ENCODE measurements at regions not wholly inside any gene's neighbourhood (a gene's known extent, or its start where the extent isn't known, plus 50 kb on each side); places are given as distances from the start of the nearest gene placed in this dataset.

DNA sequence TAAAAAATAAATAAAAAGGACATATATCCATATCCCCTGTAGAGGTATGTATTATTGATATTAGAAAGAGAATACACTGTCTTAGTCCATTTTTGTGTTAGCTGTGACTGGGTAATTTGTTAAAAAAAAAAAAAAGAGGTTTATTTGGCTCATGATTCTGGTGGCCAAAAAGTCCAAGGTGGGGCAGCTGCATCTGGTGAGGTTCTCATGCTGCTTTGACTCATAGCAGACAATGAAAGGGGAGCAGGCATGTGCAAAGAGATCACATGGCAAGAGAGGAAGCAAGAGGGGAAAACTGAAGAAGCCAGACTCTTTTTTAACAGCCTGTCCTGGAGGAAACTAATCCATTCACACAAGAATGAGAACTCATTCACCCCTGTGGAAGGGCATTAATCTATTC is 101.6 kb upstream of the MAP4K3 start:
- DNase-seq = no peak

DNA sequence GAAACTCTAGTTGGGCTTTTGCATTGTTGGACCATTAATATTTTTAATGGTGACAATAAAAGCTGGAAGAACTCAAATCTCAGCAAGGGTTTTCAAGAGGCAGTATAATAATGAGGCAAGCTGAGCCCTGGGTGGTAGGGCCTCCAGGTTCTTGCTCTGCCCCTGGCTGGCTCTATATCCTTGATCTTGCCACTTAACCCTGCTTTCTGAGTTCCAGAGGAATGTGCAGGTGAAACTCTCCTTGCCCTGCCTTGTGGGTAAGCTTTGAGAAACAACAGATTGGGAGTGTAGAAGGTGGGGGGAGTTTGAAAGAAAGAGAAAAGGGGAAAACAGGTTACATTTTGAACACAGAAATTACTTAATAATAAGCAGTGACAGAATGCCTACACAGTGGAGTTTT is 103.3 kb upstream of the MAP4K3 start:
- DNase-seq = no peak

- no peak for DNase-seq
These were observed 104.2 kb upstream of the MAP4K3 start for GRCh38 chr2:39541011-39541930.

GRCh38 chr2:39542523-39542922 is 105.4 kb upstream of the MAP4K3 start:
- DNase-seq = no peak

DNA sequence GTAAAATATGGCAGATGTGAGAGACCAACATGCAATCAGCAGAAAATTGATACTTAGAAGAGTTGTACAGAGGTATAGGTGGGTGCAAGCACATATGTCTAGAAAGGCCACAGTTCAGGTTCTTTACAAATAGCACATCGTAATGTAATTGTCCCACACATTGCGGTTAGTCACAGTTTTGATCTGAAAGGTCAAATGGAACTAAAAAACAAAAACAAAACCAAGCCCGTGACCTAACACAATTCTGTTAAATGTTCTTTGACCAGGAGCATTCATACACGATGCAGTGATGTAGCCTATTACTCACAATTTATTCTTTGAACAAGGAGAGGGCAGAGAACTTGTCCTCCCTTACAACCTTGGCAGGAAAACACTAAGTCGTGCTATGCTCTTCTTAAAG is 108.9 kb upstream of the MAP4K3 start:
- DNase-seq = no peak

- DNase-seq = no peak
These were observed 109.3 kb upstream of the MAP4K3 start for GRCh38 chr2:39546409-39546808.

- DNase-seq = no peak
These were observed 109.9 kb upstream of the MAP4K3 start for GRCh38 chr2:39546937-39547336.

DNA sequence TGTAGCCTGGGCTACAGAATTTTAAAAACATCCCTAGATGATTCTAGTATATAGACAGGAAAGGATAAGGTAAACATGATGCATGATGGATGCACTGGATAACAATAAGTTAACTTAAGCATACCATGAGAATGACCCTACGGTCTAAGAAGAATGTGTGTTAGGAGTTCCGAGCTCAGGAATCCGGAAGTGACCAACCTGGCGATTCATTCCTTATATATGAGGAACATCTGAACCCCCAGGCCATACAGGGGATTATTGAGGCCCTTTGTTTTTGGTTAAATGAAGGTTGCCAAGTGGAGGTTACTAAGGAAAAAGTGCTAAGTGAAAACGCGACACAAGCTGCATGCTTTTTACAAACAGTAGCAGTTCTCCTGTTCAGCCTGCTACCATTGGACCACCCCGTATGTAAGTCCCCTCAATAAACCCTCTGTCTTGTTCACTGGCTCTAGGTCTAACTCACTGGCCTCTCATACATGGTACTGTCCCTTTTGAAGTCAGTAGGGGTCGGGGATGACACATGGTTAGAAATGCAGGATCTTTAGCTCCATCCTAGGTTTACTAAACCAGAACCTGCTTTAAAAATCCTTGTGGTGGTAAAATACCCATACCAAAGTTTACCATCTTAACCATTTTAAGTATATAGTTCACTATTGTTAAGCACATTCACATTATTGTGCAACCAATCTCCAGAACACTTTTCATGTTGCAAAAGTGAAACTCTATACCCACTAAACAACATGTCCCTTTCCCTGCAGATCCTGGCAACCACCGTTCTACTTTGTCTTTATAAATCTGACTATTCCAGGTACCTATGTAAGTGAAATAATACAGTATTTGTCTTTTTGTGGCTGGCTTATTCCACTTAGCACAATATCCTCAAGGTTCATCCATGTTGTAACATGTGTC is 111.0 kb upstream of the MAP4K3 start:
- no peak for DNase-seq

DNA sequence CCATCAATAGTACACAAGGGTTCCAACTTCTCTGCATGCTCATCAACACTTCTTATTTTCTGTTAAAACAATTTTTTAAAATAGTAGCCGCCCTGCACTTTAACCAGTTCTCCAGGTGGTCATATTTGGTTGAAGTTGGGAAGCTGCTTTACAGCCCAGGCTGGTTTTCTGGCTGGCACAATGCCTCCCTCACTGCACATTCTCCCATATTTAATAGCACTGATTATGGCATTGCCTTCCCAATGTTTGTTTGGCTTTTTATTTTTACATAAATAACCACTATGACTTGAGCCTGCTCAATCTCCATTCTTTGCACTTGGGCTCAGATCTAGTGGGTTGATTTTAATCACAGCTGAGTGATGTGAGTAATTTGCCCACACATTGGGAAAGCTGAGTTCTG is 111.9 kb upstream of the MAP4K3 start:
- no peak for DNase-seq

GRCh38 chr2:39549718-39550464 is 112.8 kb upstream of the MAP4K3 start:
- DNase-seq = no peak

- DNase-seq = no peak
These were observed 113.7 kb upstream of the MAP4K3 start for GRCh38 chr2:39550701-39551285.

- no peak for DNase-seq
These were observed 106.8 kb upstream of the TMEM178A start for GRCh38 chr2:39558906-39559305.

GRCh38 chr2:39563572-39563971 is 102.1 kb upstream of the TMEM178A start:
- DNase-seq = no peak

DNA sequence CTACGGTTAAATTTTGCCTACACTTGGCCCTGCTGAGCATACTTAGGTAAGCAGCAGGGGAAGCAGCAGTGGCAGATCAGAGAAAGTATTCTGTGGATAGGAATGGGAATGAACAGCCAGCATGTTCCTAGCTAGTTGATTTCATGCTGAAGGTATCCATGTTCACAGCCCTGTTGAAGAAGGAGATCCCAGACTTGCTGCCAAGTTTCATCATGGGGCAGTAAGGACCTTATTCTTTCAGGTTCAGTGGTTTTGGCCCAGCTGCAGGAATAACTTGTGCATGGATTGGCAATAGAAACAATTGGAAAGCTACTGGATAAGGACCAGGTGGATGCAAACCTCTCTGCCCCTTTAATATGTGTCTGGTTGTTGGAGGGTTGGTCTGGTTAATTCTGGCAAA is 98.2 kb upstream of the TMEM178A start:
- no peak for DNase-seq

- no peak for DNase-seq
These were observed 97.6 kb upstream of the TMEM178A start for GRCh38 chr2:39568116-39568515.

GRCh38 chr2:39568561-39569006 is 97.1 kb upstream of the TMEM178A start:
- DNase-seq = no peak

GRCh38 chr2:39570130-39570555 is 95.6 kb upstream of the TMEM178A start:
- no peak for DNase-seq

DNA sequence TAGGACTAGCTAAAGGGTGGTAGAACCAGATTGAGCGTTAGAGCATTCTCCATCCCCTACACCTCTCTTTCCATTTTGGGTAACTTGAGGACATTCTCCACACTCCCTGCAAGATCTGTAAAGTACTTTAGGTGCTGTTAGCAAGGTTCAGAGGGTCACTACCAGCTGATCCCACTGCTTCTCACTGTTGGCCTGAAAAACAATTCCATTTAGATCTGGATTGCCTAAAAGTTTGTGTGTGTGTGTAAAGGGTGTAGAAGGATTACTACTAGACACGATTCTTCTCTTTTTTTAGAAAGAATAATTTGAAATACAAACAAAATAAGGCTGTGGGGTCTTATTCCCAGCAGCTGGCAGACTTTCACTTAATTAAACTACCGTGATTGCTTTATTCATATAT is 95.1 kb upstream of the TMEM178A start:
- no peak for DNase-seq

- no peak for DNase-seq
These were observed 94.5 kb upstream of the TMEM178A start for GRCh38 chr2:39571111-39571731.

DNA sequence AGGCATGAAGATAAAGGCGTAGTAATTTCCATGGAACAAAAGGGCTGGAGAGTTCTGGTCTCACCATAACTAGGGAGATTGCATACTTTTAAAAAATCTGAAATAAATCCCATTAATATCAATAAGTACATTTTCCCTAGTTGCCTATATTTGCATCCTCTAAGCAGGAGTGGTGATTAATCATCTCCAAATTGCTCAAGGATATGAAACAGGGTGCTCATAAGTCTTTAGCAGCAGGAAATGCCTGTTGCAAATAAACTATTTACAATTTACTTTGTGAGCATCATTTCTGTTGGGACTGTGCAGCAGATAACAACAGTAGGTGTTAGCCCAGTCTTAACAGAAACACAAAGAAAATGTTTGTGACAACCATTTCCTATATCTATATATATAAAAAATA is 92.4 kb upstream of the TMEM178A start:
- DNase-seq = no peak

GRCh38 chr2:39581866-39582265 is 83.9 kb upstream of the TMEM178A start:
- no peak for DNase-seq

- DNase-seq = no peak
These were observed 82.5 kb upstream of the TMEM178A start for GRCh38 chr2:39583213-39583612.
